ENCODE measurements at regions not wholly inside any gene's neighbourhood (a gene's known extent, or its start where the extent isn't known, plus 50 kb on each side); places are given as distances from the start of the nearest gene placed in this dataset.

GRCh38 chr3:30263238-30263924 is 343.0 kb upstream of the TGFBR2 start:
- H3K4me1 ChIP-seq: peaks cover 27% of the 10 kb centered on the region
- no peak overlapping the region for H3K27ac ChIP-seq
- intact Hi-C loops (cut with DNase I): no loop called here
- no peak for TF ChIP-seq POLR2AphosphoS5 (IDR thresholded peaks at IDR 0.05; ENCODE audit: insufficient read depth in 1 of 2, low read depth in 1 of 2)
- no peak for TF ChIP-seq POLR2A (IDR thresholded peaks at IDR 0.05)
- TF ChIP-seq, protein P1, sequence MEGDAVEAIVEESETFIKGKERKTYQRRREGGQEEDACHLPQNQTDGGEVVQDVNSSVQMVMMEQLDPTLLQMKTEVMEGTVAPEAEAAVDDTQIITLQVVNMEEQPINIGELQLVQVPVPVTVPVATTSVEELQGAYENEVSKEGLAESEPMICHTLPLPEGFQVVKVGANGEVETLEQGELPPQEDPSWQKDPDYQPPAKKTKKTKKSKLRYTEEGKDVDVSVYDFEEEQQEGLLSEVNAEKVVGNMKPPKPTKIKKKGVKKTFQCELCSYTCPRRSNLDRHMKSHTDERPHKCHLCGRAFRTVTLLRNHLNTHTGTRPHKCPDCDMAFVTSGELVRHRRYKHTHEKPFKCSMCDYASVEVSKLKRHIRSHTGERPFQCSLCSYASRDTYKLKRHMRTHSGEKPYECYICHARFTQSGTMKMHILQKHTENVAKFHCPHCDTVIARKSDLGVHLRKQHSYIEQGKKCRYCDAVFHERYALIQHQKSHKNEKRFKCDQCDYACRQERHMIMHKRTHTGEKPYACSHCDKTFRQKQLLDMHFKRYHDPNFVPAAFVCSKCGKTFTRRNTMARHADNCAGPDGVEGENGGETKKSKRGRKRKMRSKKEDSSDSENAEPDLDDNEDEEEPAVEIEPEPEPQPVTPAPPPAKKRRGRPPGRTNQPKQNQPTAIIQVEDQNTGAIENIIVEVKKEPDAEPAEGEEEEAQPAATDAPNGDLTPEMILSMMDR (IDR thresholded peaks at IDR 0.05): no peak
- no peak overlapping the region for H3K4me3 ChIP-seq
- DNase-seq (ENCODE audit: extremely low spot score in 2 of 2): no peak
- H3K27me3 ChIP-seq: no peaks in the 10 kb centered on the region
- H3K9me3 ChIP-seq: no peaks in the 10 kb centered on the region
- H3K36me3 ChIP-seq: no peaks in the 10 kb centered on the region

GRCh38 chr3:30263925-30264313 is 342.5 kb upstream of the TGFBR2 start:
- no peak overlapping the region for H3K4me3 ChIP-seq

DNA sequence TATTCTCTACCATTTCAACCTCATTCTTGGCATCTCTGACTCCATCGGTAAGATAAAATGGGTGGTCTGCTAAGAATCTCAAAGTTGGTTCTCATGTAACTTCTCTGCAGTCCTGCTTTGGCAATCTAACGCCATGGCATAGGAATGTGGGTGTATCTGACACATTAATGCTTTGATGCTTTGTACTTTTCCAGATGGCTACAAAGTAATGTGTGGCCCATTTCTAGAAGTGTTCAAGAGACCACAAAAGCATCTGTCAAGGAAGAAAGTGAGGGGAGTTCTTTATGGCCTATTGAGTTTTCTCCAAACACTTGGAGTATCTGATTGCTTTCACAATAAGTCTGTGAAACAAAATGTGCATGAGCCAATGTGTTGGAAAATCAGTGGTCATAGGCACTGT is 339.9 kb upstream of the TGFBR2 start:
- no peak for DNase-seq (ENCODE audit: extremely low spot score in 2 of 2)
- TF ChIP-seq, protein P1 (IDR thresholded peaks at IDR 0.05): no peak
- no peak for TF ChIP-seq POLR2AphosphoS5 (IDR thresholded peaks at IDR 0.05; ENCODE audit: insufficient read depth in 1 of 2, low read depth in 1 of 2)
- no peak for TF ChIP-seq POLR2A (IDR thresholded peaks at IDR 0.05)
- H3K36me3 ChIP-seq: no peaks in the 10 kb centered on the region
- no peak overlapping the region for H3K4me3 ChIP-seq
- no peaks in the 10 kb centered on the region for H3K27me3 ChIP-seq
- intact Hi-C loops (cut with DNase I): no loop called here
- peaks cover 12% of the 10 kb centered on the region for H3K4me1 ChIP-seq
- no peaks in the 10 kb centered on the region for H3K9me3 ChIP-seq
- no peak overlapping the region for H3K27ac ChIP-seq

More at GRCh38 chr3:30263925-30264313, 342.5 kb upstream of the TGFBR2 start:
- H3K9me3 ChIP-seq: no peaks in the 10 kb centered on the region
- TF ChIP-seq POLR2AphosphoS5 (IDR thresholded peaks at IDR 0.05; ENCODE audit: insufficient read depth in 1 of 2, low read depth in 1 of 2) (no peak), POLR2A (IDR thresholded peaks at IDR 0.05) (no peak)
- TF ChIP-seq, protein P1 (IDR thresholded peaks at IDR 0.05): no peak
- H3K36me3 ChIP-seq: no peaks in the 10 kb centered on the region
- no peaks in the 10 kb centered on the region for H3K27me3 ChIP-seq
- H3K4me1 ChIP-seq: peaks cover 27% of the 10 kb centered on the region
- no peak overlapping the region for H3K27ac ChIP-seq
- intact Hi-C loops (cut with DNase I): no loop called here
- DNase-seq (ENCODE audit: extremely low spot score in 2 of 2): no peak

DNA sequence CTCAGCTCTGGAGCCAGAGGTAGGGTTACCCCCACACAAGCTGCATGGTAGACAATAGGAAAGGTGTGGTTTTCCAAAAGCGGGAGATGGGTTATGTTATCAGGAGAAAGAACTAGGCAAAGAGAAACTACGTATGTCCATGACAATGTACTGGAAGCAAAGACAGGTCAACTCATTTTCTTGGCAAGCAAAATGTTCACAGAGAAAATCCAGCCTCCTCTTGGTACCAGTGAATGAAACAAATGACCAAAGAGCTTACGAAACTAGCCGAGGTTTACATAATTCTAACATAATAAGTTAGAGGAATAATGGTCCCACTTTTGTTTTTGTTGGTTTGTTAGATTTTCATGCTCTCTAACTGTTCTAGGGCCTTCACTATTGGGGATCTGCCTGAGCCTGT is 338.1 kb upstream of the TGFBR2 start:
- H3K4me1 ChIP-seq: peaks cover 11% of the 10 kb centered on the region
- no peak overlapping the region for H3K4me3 ChIP-seq
- H3K27me3 ChIP-seq: no peaks in the 10 kb centered on the region
- DNase-seq (ENCODE audit: extremely low spot score in 2 of 2): no peak
- no peaks in the 10 kb centered on the region for H3K9me3 ChIP-seq
- H3K27ac ChIP-seq: no peak overlapping the region
- H3K36me3 ChIP-seq: no peaks in the 10 kb centered on the region
- intact Hi-C loops (cut with DNase I): no loop called here
- TF ChIP-seq POLR2A (IDR thresholded peaks at IDR 0.05) (no peak), POLR2AphosphoS5 (IDR thresholded peaks at IDR 0.05; ENCODE audit: insufficient read depth in 1 of 2, low read depth in 1 of 2) (no peak)
- TF ChIP-seq, protein P1 (IDR thresholded peaks at IDR 0.05): no peak

DNA sequence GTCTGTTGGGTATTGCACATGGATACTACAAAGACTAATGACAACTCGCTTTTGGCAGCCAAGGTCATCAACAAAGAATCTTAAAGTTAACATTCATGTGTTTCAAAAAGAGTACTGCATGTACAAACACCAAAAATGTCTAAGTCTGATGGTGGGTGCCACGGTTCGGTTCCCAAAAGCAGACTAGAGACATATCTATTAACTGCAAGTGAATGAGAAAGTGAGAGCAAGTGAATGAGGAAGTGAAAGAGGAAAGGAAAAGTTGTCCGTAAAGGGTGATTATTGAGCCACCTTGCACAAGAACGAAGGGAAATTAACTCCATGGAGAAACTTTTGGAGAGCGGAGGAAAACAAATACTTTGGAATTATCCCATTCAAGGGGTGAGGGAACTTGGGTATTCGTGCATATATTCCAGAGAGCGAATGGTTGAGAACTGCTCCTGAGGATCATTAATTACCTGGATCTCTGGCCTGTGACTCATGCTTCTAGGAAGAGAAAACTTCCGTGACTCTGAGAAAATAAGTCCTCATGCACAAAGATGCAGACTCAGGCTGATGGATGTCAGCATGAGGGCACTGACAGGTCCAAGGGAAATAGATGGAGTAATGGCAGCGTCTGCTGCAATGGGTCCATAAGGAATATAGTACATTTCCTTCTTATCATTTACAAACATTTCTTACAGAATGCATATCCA is 336.5 kb upstream of the TGFBR2 start:
- Histone ChIP-seq H3K4me3 (no peak overlapping the region), H3K36me3 (no peaks in the 10 kb centered on the region), H3K27ac (no peak overlapping the region), H3K27me3 (no peaks in the 10 kb centered on the region), H3K9me3 (no peaks in the 10 kb centered on the region), H3K4me1 (peaks cover 11% of the 10 kb centered on the region)
- no peak for DNase-seq (ENCODE audit: extremely low spot score in 2 of 2)
- intact Hi-C loops (cut with DNase I): no loop called here
- TF ChIP-seq, protein P1 (IDR thresholded peaks at IDR 0.05): no peak
- TF ChIP-seq POLR2A (IDR thresholded peaks at IDR 0.05): no peak
